HepG2 (cell line): ENCODE measurements at regions not wholly inside any gene's neighbourhood (a gene's known extent, or its start where the extent isn't known, plus 50 kb on each side); places are given as distances from the start of the nearest gene placed in this dataset.

Experiments
- CENPBD1 ChIP-seq: sonication (generic); formaldehyde crosslinking; IDR thresholded peaks from 2 replicates; pipeline ENCODE4 v1.8.0; 2022; ENCODE audit warnings: missing genetic modification reagents, low read depth, mild to moderate bottlenecking, borderline replicate concordance
- ERF ChIP-seq: IDR thresholded peaks from 2 replicates; pipeline ENCODE4 v1.6.1; 2018; ENCODE audit warnings: missing biosample characterization, missing genetic modification reagents
- HMGA1 ChIP-seq: sonication (generic); formaldehyde crosslinking; conservative IDR thresholded peaks from 2 replicates; pipeline ENCODE4 v1.4.0; 2020; ENCODE audit warnings: missing genetic modification reagents
- HOXA9 ChIP-seq: sonication (generic); formaldehyde crosslinking; IDR thresholded peaks from 2 replicates; pipeline ENCODE4 v1.8.1; 2022; ENCODE audit warnings: missing genetic modification reagents, mild to moderate bottlenecking, moderate library complexity, borderline replicate concordance
- MAX ChIP-seq: IDR thresholded peaks from 2 replicates; pipeline ENCODE4 v1.6.1; 2012; ENCODE audit warnings: inconsistent platforms
- NFATC3 ChIP-seq: sonication (generic); formaldehyde crosslinking; IDR thresholded peaks from 2 replicates; pipeline ENCODE4 v1.5.1; 2020; ENCODE audit warnings: mild to moderate bottlenecking, missing genetic modification reagents
- RARG ChIP-seq: sonication (generic); formaldehyde crosslinking; IDR thresholded peaks from 2 replicates; pipeline ENCODE4 v1.4.0; 2020; ENCODE audit warnings: low read depth, mild to moderate bottlenecking, missing genetic modification reagents
- REPIN1 ChIP-seq: sonication (generic); formaldehyde crosslinking; IDR thresholded peaks from 2 replicates; pipeline ENCODE4 v1.8.0; 2022; ENCODE audit warnings: missing genetic modification reagents, low read depth, mild to moderate bottlenecking, borderline replicate concordance
- SIX1 ChIP-seq: sonication (generic); formaldehyde crosslinking; IDR thresholded peaks from 2 replicates; pipeline ENCODE4 v1.4.0; 2020; ENCODE audit warnings: missing genetic modification reagents, borderline replicate concordance
- SOX5 ChIP-seq: IDR thresholded peaks from 2 replicates; pipeline ENCODE4 v1.6.1; 2016; ENCODE audit warnings: borderline replicate concordance
- SP5 ChIP-seq: IDR thresholded peaks from 2 replicates; pipeline ENCODE4 v1.6.1; 2016; ENCODE audit warnings: low read depth, borderline replicate concordance
- STAG1 ChIP-seq: sonication (generic); formaldehyde crosslinking; IDR thresholded peaks from 2 replicates; pipeline ENCODE4 v1.4.0; 2020; ENCODE audit warnings: missing genetic modification reagents
- U2AF2 ChIP-seq: fragments of 200-400 bp; formaldehyde crosslinking; IDR thresholded peaks from 2 replicates; pipeline ENCODE4 v1.6.1; 2017; ENCODE audit warnings: low read depth, mild to moderate bottlenecking, low read length
- XRCC5 ChIP-seq: fragments of 200-400 bp; formaldehyde crosslinking; optimal IDR thresholded peaks from 2 replicates; pipeline ENCODE3; 2017; ENCODE audit warnings: mild to moderate bottlenecking, low read length
- ZBTB38 ChIP-seq: sonication (generic); formaldehyde crosslinking; IDR thresholded peaks from 2 replicates; pipeline ENCODE4 v1.5.1; 2020; ENCODE audit warnings: mild to moderate bottlenecking, missing genetic modification reagents
- ZFP91 ChIP-seq: sonication (generic); formaldehyde crosslinking; IDR thresholded peaks from 2 replicates; pipeline ENCODE4 v1.9.0; 2022; ENCODE audit warnings: missing genetic modification reagents, mild to moderate bottlenecking, borderline replicate concordance
- ZNF24 ChIP-seq: fragments of 450-650 bp; IDR thresholded peaks from 2 replicates; pipeline ENCODE4 v1.6.1; 2017; ENCODE audit warnings: antibody characterized with exemption, mild to moderate bottlenecking
- ZNF362 ChIP-seq: sonication (generic); formaldehyde crosslinking; IDR thresholded peaks from 2 replicates; pipeline ENCODE4 v1.4.0; 2020; ENCODE audit warnings: missing genetic modification reagents, mild to moderate bottlenecking, borderline replicate concordance
- ZNF564 ChIP-seq: sonication (generic); formaldehyde crosslinking; IDR thresholded peaks from 2 replicates; pipeline ENCODE4 v1.8.1; 2023; ENCODE audit warnings: mild to moderate bottlenecking, missing genetic modification reagents
- ZNF607 ChIP-seq: sonication (generic); formaldehyde crosslinking; IDR thresholded peaks from 2 replicates; pipeline ENCODE4 v1.5.1; 2020; ENCODE audit warnings: missing genetic modification reagents, mild to moderate bottlenecking, borderline replicate concordance
- ZNF7 ChIP-seq: IDR thresholded peaks from 2 replicates; pipeline ENCODE4 v1.6.1; 2016; ENCODE audit warnings: missing biosample characterization, missing genetic modification reagents
- ZNF709 ChIP-seq: sonication (generic); formaldehyde crosslinking; IDR thresholded peaks from 2 replicates; pipeline ENCODE4 v1.5.0; 2020; ENCODE audit warnings: mild to moderate bottlenecking, missing genetic modification reagents
- ZNF746 ChIP-seq: sonication (generic); formaldehyde crosslinking; IDR thresholded peaks from 2 replicates; pipeline ENCODE4 v1.8.0; 2022; ENCODE audit warnings: mild to moderate bottlenecking, missing genetic modification reagents
- TF ChIP-seq, protein P1 (sequence below): sonication (generic); formaldehyde crosslinking; IDR thresholded peaks from 2 replicates; pipeline ENCODE4 v1.4.0; 2020; ENCODE audit warnings: missing genetic modification reagents, borderline replicate concordance
- TF ChIP-seq, protein P2 (sequence below): sonication (generic); formaldehyde crosslinking; IDR thresholded peaks from 2 replicates; pipeline ENCODE4 v1.4.0; 2020; ENCODE audit warnings: low read depth, mild to moderate bottlenecking, missing genetic modification reagents

DNA sequence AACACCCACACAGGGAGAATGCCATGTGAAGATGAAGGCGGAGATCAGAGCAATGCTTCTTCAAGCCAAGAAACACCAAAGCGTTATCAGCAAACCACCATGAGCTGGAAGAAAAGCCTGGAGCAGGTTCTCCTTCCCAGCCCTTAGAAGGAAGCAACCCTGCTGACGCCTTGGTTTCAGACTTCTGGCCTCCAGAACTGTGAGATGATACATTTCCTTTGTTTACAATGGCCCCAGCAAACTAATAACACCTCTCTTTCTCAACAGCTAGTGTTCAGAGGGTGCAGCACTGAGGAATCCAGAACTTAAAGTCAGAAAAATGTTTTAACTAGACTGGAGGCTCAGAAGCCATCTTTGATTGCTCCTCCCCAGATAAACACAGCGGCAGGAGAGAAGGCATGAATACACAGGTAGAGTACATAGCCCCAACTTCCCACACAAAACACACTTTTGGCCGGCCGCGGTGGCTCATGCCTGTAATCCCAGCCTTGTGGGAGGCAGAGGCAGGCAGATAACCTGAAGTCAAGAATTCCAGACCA, 132.4 kb upstream of the LPP start (continued):
- no peak for TF ChIP-seq XRCC5
- TF ChIP-seq U2AF2, result no peak
- TF ChIP-seq ZFP91, result no peak
- no peak for TF ChIP-seq RARG
- TF ChIP-seq ERF, result no peak
- peak; percentile 15; the same call in 1 of the 2 replicates for TF ChIP-seq STAG1 (CRISPR knock-in tag)
- no peak for TF ChIP-seq ZNF607
- TF ChIP-seq MAX, result no peak
- no peak for TF ChIP-seq ZNF564
- TF ChIP-seq, protein P1, sequence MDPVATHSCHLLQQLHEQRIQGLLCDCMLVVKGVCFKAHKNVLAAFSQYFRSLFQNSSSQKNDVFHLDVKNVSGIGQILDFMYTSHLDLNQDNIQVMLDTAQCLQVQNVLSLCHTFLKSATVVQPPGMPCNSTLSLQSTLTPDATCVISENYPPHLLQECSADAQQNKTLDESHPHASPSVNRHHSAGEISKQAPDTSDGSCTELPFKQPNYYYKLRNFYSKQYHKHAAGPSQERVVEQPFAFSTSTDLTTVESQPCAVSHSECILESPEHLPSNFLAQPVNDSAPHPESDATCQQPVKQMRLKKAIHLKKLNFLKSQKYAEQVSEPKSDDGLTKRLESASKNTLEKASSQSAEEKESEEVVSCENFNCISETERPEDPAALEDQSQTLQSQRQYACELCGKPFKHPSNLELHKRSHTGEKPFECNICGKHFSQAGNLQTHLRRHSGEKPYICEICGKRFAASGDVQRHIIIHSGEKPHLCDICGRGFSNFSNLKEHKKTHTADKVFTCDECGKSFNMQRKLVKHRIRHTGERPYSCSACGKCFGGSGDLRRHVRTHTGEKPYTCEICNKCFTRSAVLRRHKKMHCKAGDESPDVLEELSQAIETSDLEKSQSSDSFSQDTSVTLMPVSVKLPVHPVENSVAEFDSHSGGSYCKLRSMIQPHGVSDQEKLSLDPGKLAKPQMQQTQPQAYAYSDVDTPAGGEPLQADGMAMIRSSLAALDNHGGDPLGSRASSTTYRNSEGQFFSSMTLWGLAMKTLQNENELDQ (CRISPR knock-in tag), result no peak
- no peak for TF ChIP-seq ZNF362 (CRISPR knock-in tag)
- peak; percentile 56; the same call in 1 of the 2 replicates for TF ChIP-seq SOX5 (CRISPR knock-in tag)
- TF ChIP-seq HMGA1 (CRISPR knock-in tag), result no peak
- TF ChIP-seq CENPBD1 (CRISPR knock-in tag), result no peak
- TF ChIP-seq, protein P2, sequence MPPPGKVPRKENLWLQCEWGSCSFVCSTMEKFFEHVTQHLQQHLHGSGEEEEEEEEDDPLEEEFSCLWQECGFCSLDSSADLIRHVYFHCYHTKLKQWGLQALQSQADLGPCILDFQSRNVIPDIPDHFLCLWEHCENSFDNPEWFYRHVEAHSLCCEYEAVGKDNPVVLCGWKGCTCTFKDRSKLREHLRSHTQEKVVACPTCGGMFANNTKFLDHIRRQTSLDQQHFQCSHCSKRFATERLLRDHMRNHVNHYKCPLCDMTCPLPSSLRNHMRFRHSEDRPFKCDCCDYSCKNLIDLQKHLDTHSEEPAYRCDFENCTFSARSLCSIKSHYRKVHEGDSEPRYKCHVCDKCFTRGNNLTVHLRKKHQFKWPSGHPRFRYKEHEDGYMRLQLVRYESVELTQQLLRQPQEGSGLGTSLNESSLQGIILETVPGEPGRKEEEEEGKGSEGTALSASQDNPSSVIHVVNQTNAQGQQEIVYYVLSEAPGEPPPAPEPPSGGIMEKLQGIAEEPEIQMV, result no peak
- TF ChIP-seq ZBTB38 (CRISPR knock-in tag), result peak; percentile 45; the same call in 1 of the 2 replicates
- peak; percentile 89 for TF ChIP-seq SP5 (CRISPR knock-in tag)
- no peak for TF ChIP-seq ZNF746 (CRISPR knock-in tag)
- 0 out of 2 replicates have a peak, but pooled peaks have one; percentile 29 for TF ChIP-seq ZNF24
- TF ChIP-seq ZNF7, result no peak
- peak; percentile 53; the same call in 1 of the 2 replicates for TF ChIP-seq SIX1 (CRISPR knock-in tag)
- no peak for TF ChIP-seq ZNF709 (CRISPR knock-in tag)
- TF ChIP-seq HOXA9 (CRISPR knock-in tag), result no peak
- no peak for TF ChIP-seq REPIN1 (CRISPR knock-in tag)
- TF ChIP-seq NFATC3 (CRISPR knock-in tag), result no peak
